AG04450 (cell line): ENCODE measurements at regions not wholly inside any gene's neighbourhood (a gene's known extent, or its start where the extent isn't known, plus 50 kb on each side); places are given as distances from the start of the nearest gene placed in this dataset.
"Not testable (repeated sequence)": the region's sequence is repeated elsewhere in the genome, so short reads cannot be mapped to it uniquely, and the experiment has no call there.

ENCODE experiments used
- CTCF ChIA-PET: fragments of 300-600, 350-600 bp; formaldehyde crosslinking; extraction: SDS; loops from one replicate; lab custom pipeline; 2022; ENCODE audit warnings: antibody characterized with exemption, inconsistent platforms; lab: Charles Lee
- POLR2A ChIA-PET: fragments of 350-600 bp; formaldehyde crosslinking; extraction: SDS; loops from one replicate; lab custom pipeline; 2021; ENCODE audit warnings: antibody characterized with exemption, inconsistent platforms; lab: Yijun Ruan, JAX
- DNase-seq: peaks from one replicate; pipeline ENCODE4 v3.0.0-alpha.2; 2011; ENCODE audit warnings: low read depth, low spot score
- H3K27ac ChIP-seq: one replicate; pipeline ENCODE4 v1.5.1; 2012; ENCODE audit warnings: low read depth, low read length, control low read depth
- H3K27me3 ChIP-seq: one replicate; pipeline ENCODE4 v1.6.0; 2012; ENCODE audit warnings: low read length; ENCODE audit not compliant: control insufficient read depth, insufficient read depth
- H3K4me3 ChIP-seq: 2 replicates; pipeline ENCODE4 v1.5.1; 2011; ENCODE audit warnings: mild to moderate bottlenecking, low read depth, low read length, control low read depth
- H3K9me3 ChIP-seq: 2 replicates; pipeline ENCODE4 v1.5.1; 2012; ENCODE audit warnings: low read length; ENCODE audit not compliant: control insufficient read depth, insufficient read depth
- CTCF ChIP-seq: IDR thresholded peaks from 2 replicates; pipeline ENCODE4 v1.5.1; 2011; ENCODE audit warnings: low read depth, low read length, control low read depth, inconsistent platforms

GRCh38 chr15:59904450-59905135 lies 99.5 kb upstream of the FOXB1 start:
- Histone ChIP-seq H3K9me3 (no peaks in the 10 kb centered on the region), H3K4me3 (no peak overlapping the region), H3K27ac (no peak overlapping the region), H3K27me3 (no peaks in the 10 kb centered on the region)
- CTCF ChIA-PET = no interaction called here
- no peak for DNase-seq
- no peak for TF ChIP-seq CTCF
- POLR2A ChIA-PET = no interaction called here

GRCh38 chr15:59896663-59897074 lies 107.4 kb upstream of the FOXB1 start:
- CTCF ChIA-PET = no interaction called here
- POLR2A ChIA-PET = no interaction called here
- no peak overlapping the region for H3K27ac ChIP-seq

GRCh38 chr15:59894835-59895234 lies 109.3 kb upstream of the FOXB1 start:
- no peak for TF ChIP-seq CTCF
- DNase-seq = no peak
- no peak overlapping the region for H3K4me3 ChIP-seq
- no peaks in the 10 kb centered on the region for H3K9me3 ChIP-seq
- CTCF ChIA-PET = no interaction called here
- H3K27ac ChIP-seq = no peak overlapping the region
- POLR2A ChIA-PET = no interaction called here
- H3K27me3 ChIP-seq = no peaks in the 10 kb centered on the region

More at GRCh38 chr15:59896663-59897074, 107.4 kb upstream of the FOXB1 start:
- Histone ChIP-seq H3K4me3 (no peak overlapping the region), H3K9me3 (no peaks in the 10 kb centered on the region), H3K27me3 (no peaks in the 10 kb centered on the region)
- no peak for TF ChIP-seq CTCF
- no peak for DNase-seq

- Histone ChIP-seq H3K27me3 (no peaks in the 10 kb centered on the region), H3K9me3 (no peaks in the 10 kb centered on the region), H3K4me3 (no peak overlapping the region), H3K27ac (no peak overlapping the region)
- no peak for TF ChIP-seq CTCF
- ChIA-PET CTCF (no interaction called here), POLR2A (no interaction called here)
- no peak for DNase-seq
These were observed 111.1 kb upstream of the FOXB1 start for GRCh38 chr15:59892985-59893384.

DNA sequence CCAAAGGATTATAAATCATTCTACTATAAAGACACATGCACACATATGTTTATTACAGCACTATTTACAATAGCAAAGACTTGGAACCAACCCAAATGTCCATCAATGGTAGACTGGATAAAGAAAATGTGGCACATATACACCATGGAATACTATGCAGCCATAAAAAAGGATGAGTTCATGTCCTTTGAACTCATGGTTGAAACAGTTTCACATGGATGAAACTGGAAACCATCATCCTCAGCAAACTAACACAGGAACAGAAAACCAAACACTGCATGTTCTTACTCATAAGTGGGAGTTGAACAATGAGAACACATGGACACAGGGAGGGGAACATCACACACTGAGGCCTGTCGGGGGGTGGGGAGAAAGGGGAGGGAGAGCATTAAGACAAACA lies 116.2 kb upstream of the FOXB1 start:
- H3K27ac ChIP-seq = not testable (repeated sequence)

More for the DNA sequence above, 116.2 kb upstream of the FOXB1 start:
- POLR2A ChIA-PET, H3K9me3 ChIP-seq, DNase-seq, H3K4me3 ChIP-seq, H3K27me3 ChIP-seq: not testable (repeated sequence)
- CTCF ChIA-PET = interaction anchor here (0.6 to 0.7 kb wide), 2 partner anchors 164 to 196 kb away, joined by 3 to 4 read pairs; no protein-coding TSS in a partner anchor
